K562 (cell line): ENCODE measurements at regions not wholly inside any gene's neighbourhood (a gene's known extent, or its start where the extent isn't known, plus 50 kb on each side); places are given as distances from the start of the nearest gene placed in this dataset.

Experiments used
- ARID3A ChIP-seq: IDR thresholded peaks from 2 replicates; pipeline ENCODE4 v1.6.1; 2012; ENCODE audit warnings: low read depth, low read length, improper control_type of control experiment, borderline replicate concordance
- ASH1L ChIP-seq: fragments of 450-650 bp; IDR thresholded peaks from 2 replicates; pipeline ENCODE4 v1.6.1; 2018; ENCODE audit warnings: borderline replicate concordance, mild to moderate bottlenecking, low read depth; ENCODE audit not compliant: partially characterized antibody
- ATF2 ChIP-seq: sonication (generic); formaldehyde crosslinking; IDR thresholded peaks from 2 replicates; pipeline ENCODE4 v1.8.1; 2022; ENCODE audit warnings: missing genetic modification reagents
- CREB1 ChIP-seq, 2 experiments: sonication (generic) in 1 of 2; formaldehyde crosslinking in 1 of 2; IDR thresholded peaks; 2 replicates each; pipeline versions ENCODE4 v1.6.1 to v1.8.0; 2012 to 2022; ENCODE audit warnings: inconsistent platforms in 1 of 2, mild to moderate bottlenecking in 1 of 2, missing genetic modification reagents in 1 of 2, moderate library complexity in 1 of 2
- CTCF ChIP-seq, 3 experiments: IDR thresholded peaks in 2 of 3; conservative IDR thresholded peaks in 1 of 3; 2 replicates each; pipeline ENCODE4 v1.5.1; 2011 to 2012; ENCODE audit warnings: low read length in 3 of 3, mild to moderate bottlenecking in 3 of 3, control low read depth in 2 of 3, improper control_type of control experiment in 1 of 3, inconsistent platforms in 1 of 3, low read depth in 1 of 3, mixed read lengths in 1 of 3, moderate library complexity in 1 of 3; ENCODE audit not compliant: insufficient read depth in 2 of 3
- ELF1 ChIP-seq: fragments of 200-800 bp; sonication (Bioruptor generic); IDR thresholded peaks from 2 replicates; pipeline ENCODE4 v1.6.1; 2016; ENCODE audit warnings: missing genetic modification characterization, missing compliant biosample characterization
- HDAC2 ChIP-seq: fragments of 450-650 bp; IDR thresholded peaks from 2 replicates; pipeline ENCODE4 v1.6.1; 2016; ENCODE audit warnings: mild to moderate bottlenecking
- NRF1 ChIP-seq, 2 experiments: fragments of 450-650 bp; IDR thresholded peaks in 1 of 2; conservative IDR thresholded peaks in 1 of 2; 2 replicates each; pipeline ENCODE4 v1.6.1; 2014; ENCODE audit warnings: mild to moderate bottlenecking in 2 of 2
- TRIM28 ChIP-seq: fragments of 450-650 bp; IDR thresholded peaks from 2 replicates; pipeline ENCODE4 v1.6.1; 2017
- ZNF232 ChIP-seq: sonication (generic); formaldehyde crosslinking; IDR thresholded peaks from 2 replicates; pipeline ENCODE4 v1.8.0; 2022; ENCODE audit warnings: mild to moderate bottlenecking, missing genetic modification reagents

- no peak for TF ChIP-seq NRF1 (conservative IDR thresholded peaks at IDR 0.05 in 1 of 2, IDR thresholded peaks at IDR 0.05 in 1 of 2)
- TF ChIP-seq TRIM28, result no peak
- TF ChIP-seq HDAC2, result no peak
- TF ChIP-seq ARID3A, result no peak
- TF ChIP-seq ZNF232, result no peak
- TF ChIP-seq ASH1L, result no peak
- no peak for TF ChIP-seq CTCF (IDR thresholded peaks at IDR 0.05 in 2 of 3, conservative IDR thresholded peaks at IDR 0.05 in 1 of 3; ENCODE audit: insufficient read depth in 2 of 3, low read depth in 1 of 3, low read length in 3 of 3)
- no peak for TF ChIP-seq ELF1
- TF ChIP-seq ATF2 (CRISPR knock-in tag), result no peak
- TF ChIP-seq CREB1 (IDR thresholded peaks at IDR 0.05), result no peak
- TF ChIP-seq CREB1 (CRISPR knock-in tag; IDR thresholded peaks at IDR 0.05), result no peak
These were observed 554.5 kb upstream of the MAP3K7 start for GRCh38 chr6:91141346-91141745.
